Stimulated activated CD4-positive, alpha-beta T cell treated with anti-CD3 and anti-CD28 coated beads, Interleukin-1b, Interleukin-23, amount 100 ng/mL, for 1 hour (primary cell): ENCODE measurements at regions not wholly inside any gene's neighbourhood (a gene's known extent, or its start where the extent isn't known, plus 50 kb on each side); places are given as distances from the start of the nearest gene placed in this dataset.

ENCODE experiments used
- DNase-seq, 2 donors: peaks; one replicate each; pipeline ENCODE4 v3.0.0-alpha.2; 2020; ENCODE audit warnings: low read depth in 2 of 2

DNA sequence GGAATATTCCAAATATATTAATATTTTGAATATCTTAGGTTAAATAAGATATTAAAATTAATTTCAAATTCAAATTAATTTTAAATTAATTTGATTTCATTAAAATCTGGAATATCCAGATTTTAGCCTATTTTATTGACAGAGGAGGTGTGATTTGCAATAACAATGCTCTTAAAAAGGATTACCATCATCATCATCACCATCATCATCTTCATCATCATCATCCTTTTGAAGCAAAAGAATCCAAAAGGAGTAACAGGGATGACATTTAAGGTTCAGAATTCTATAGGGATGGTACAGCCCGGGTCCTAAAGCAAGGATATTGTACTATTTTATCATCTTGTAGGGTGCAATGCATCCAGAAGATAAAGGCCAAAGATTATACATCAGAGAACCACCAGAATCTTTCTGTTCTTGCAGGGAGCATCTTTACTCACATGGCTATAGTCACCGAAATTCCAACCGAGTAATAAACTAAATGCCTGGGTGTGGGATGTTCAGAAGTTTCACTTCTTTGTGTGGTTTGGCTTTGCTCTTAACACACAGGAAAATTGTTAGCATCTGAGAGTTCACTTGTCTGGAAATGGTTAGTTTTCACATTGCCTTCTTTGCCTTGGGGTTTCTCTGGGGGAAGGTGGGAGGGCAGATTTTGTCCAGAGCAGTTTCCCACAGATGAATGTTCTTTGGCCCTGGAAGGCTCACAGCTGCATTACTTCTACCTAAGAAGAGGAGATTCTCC is 99.1 kb upstream of the ITGA6 start:
- no peak for DNase-seq

DNA sequence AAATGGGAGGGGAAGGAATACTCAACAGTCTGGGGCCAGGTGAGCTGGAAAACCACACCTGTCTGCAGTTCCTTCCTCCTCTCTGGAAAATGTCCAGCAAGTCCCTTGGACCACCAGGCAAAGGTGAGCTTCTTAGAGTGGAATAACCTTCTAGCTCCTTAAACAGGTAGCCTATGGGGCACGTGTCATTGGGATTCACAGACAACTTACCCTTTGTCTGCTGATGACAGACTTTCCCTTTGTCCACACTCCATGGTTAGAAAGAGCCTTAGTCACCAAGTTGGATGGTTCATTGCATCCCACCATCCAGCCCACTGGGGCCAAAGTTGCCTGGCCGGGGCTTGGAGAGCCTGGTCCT is 98.0 kb upstream of the ITGA6 start:
- DNase-seq = no peak

DNA sequence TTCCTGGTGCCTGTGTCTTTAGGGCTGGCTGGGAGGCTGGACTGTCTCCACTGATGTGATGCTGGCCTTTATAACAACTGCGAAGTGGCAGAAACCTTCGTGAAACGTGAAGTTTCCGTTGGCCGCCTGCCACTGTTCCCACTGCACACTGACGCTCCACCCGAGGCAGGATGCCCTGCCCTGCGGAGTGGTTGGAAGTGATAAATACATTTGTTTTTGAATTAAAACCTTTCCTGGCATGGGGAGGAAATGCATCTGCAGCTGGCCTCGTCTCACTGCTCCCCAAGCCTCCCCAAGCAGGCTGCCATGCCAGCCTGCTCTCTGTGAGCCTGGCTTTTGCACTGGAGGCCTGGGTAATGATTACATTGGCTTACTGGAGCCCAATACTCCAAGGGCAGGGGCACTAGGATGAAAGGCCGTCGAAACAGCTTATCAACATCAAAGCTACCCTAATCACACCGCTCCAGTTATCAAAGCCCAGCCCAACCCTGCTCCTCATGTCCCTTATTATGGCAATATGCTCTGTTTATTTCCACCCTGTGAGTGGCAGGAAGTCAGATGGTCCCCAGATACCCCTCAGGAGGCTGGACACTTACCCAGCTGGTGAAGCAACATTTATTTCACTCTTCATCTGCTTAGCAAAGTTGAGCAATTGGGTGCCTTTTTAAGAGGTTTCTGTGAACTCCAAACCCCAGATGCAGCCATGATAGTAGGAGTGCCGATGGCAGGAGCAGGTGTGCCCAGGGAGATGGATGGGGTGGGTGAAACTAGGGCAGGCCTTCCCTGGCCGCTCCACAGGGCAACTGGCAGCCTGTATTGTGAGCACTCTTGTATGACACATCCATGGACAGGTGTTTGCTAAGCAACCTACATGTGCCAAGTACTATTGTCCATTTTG is 97.4 kb upstream of the ITGA6 start:
- DNase-seq = no peak

DNA sequence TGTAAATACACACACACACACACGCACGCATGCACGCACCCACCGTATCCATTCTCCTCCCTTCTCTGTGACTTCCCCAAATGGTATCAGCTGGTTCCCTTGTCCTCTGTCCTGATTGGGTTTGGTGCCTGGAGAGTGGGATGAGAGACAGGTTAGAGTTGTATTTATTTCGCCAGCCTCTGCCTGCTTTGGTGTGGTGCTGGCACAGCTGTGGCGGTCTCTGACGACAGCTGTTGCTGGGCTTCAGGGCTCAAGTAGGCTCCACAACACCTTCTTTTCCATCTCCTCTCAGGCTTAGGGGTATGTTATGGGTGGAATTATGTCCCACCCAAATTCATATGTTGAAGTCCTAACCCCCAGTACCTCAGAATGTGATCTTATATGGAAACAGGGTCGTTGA is 94.9 kb upstream of the ITGA6 start:
- DNase-seq = no peak

DNA sequence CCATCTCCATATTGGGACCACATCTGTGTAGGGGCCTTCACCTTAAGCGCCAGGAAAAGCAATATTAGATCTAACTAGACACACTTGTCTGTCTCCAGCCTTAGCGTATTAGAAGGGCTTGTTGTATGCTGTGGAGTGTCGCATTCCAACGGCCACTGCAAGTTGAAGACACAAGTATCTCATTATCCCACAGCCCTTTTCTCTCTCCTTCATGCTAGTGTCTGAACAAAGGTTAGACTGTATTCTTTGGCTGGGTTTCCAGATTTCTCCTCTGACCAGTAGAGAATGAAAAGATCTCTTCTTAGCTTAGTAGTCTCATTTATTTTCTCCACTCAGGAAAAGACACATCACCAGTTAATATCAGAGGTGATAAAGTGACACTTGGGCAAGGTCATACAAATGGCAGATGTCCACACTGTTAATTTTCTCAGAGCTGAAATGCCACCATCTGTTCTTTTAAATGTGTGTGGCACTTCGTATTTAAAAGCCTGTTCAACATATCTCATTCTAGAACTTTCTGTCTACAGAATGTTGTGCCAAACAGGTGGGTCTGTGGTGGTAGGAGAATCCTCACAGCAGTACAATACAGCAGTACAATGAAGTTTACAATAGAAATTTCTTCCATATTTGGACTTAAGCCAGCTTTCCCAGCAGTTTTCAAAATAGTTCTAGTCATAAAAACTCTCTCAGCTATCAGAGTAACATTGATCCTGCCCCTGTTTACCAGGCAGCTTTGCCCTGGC is 94.0 kb upstream of the ITGA6 start:
- no peak for DNase-seq

DNA sequence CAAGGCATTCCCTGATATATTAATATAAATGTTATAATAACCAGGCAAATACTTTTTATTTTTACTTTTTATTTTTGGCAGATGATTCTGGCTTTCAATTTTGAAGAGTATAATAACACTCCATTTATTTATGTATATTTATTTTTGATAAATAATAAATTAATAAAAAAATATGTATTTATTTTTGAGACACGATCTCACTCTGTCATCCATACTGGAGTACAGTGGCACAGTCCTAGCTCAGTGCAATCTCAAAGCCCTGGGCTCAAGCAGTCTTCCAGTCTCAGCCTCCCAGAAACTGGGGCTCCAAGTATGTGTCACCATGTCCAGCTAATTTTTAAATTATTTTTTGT is 93.4 kb upstream of the ITGA6 start:
- no peak for DNase-seq

DNA sequence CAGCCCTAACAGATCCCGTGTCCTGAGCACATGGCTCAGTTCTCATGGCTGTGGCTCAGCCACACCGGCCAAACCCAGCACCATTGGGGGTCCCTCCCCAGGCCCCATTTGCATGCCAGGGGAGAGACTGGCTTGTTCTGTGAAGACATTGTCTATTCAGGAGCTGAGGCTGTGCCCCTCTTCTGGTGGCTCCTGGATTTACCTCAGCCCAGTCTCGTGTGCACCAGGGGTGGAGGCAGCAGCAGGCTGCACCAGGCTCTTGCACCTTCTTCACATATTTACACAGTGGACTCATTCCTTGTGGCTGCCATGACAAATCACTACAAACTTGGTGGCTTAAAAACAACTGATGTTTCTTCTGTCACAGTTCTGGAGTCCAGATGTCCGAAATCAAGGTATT is 92.4 kb upstream of the ITGA6 start:
- DNase-seq = no peak

DNA sequence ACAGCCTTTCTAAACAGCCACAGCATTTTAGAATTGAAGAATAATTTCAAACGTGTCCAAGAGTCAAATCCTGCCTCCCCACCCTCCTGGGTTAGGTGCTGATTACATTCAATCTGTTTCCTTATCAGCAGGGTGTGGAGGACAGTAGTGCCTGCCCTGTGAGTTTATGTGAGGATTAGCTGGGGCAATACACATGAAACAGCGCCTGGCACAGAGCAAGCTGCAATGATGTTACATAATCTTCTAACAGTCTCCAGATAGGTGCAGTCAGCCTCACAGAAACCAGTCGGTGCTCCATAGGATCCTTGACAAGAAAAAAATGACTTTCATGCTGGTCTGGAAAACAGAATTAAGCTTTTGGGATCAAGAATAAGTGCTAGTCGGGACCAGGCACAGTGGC is 91.7 kb upstream of the ITGA6 start:
- no peak for DNase-seq

DNA sequence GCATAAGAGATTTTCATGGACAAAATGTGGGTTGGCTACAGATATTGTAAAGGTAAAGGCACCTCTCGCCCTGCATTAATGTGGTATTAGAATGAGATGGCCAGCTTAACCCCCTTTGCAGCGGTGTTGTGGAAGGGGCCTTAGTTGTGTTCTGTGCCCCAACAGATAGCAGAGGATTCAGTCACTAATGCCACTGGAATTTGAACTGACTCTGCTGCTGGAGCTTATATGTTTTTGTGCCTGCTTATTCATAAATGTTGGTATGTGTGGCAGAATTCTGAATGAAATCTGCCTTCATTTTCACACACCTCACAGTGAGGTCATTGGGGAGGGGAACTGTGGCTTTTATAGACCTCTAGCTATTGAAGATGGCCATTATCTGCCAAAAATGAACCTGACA is 90.7 kb upstream of the ITGA6 start:
- DNase-seq = no peak

DNA sequence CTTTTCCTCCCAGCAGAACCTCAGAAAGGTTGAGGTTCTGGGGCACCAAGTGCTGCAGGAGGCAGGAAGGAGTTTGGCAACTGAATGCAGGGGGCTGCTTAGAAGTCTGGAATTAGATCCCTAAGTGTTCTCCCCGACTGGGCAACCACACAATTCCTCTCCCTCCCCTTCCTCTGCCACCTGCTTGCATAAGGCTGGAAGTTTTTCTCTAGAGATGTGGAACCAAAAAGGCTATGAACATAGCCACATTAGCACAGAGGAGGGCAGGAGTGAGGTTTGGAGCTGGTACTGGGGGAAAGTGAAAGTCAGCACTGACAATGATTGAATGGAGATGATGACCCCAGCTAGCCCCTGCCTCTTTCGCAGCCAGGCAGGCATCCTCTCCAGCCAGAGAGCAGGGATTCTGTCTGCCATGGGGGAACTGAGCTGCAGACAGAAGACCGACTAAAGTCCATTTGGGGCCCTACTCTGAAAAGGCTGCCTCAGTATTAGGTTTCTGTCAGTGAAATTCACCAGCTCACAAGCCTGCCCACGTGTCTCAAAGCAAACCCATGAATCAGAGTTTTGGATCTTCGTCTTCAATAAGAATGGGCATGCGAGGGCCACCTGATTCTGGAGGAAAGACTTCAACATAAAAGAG is 87.9 kb upstream of the ITGA6 start:
- DNase-seq = no peak

DNA sequence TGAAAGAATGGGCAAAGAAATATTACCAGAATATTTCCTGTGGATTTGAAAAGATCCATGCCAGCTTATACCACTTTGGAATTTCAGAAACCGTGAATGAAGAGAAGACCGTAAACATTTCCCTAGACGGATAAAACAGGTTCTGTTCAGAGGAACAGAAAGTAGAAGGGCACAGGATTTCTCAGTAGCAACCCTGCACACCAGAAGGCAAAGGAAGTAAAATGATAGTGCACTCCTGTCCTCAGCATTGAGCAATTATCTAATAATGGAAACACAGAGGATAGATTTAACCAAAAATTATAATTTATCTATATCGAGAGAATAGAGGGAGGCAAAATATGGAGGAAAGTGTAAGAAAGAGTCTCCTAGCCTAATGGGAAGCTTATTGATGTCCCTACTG is 87.0 kb upstream of the ITGA6 start:
- DNase-seq = no peak

DNA sequence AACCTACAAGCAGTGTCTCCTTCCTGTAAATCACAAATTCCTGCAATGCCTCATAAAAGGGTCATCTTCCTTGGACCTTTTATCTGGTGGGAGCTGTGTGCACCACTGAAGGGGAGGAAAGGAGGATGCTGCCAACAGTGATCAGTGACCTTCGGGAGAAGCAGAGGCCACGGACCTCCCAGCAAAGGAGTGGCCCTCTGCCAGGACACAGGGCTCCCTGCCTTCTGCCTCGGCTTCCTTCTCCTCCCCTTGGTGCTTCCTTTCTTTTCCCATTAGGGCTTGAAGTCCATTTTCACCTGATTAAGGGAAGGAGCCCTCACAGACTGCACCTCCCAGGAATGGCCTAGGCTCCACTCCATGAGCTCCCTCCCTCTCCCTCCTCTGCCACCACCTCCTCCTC is 85.3 kb upstream of the ITGA6 start:
- DNase-seq = no peak

DNA sequence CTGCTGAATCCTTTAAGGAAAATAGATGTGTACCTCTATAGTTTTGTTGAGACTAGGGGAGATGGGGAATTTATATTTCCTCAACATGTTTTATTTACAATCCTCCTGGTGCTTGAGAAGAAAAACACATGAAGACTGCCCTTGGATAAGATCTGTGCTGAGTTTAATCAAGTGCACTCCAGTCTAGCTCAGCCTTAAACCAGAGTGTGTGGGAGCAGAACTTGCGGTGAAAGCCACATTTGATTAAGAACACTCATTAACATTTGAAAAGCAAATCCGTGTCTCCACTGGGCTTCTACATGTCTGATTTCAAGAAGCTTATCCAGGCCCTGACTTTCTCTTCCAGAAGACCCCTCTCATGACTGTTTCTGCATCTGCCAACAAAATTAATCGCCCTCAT is 84.8 kb upstream of the ITGA6 start:
- no peak for DNase-seq

DNA sequence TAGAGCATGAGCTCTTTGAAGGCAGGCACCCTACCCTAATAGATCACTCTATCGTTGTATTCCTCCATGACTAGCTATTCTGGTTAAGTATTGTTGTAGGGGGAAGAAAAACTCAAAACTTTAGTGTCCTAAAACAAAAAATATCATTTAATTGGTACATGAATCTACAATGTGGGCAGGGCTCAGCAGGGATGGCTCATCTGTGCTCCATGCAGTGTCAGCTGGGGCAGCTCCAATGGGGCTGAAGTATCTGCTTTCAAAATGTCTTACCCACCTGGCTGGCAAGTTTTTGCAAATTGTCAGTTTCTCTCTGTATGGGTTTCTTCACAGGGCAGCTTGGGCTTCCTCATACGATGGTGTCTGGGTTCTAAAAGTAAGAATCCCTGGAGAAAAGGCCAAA is 83.2 kb upstream of the ITGA6 start:
- no peak for DNase-seq

DNA sequence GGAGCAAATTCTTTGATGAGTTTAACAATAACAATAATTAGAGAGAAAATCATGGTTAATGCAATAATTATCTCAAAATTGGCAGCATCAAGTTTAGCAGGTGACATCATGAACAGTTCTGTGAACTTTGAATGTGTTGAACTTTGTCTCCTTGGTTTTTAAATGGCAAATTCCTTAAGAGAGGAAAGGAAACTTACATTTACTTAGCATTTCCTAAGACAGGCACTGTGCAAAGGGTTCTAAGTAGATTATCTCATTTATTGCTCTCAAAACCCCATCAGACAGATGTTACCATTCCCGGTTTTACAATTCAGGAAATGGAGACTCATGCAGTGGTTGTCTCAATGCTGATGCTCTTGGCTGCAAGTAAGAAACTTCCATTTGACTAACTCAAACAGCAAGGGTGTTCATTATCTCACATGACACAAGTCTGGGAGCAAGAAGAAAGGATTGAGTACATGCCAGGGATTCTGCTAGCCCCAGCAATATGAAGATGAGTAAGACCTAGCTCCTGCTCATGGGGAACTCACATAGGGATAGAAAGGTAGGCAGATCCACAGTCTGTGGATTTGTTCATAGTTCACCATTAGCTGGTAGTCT is 81.3 kb upstream of the ITGA6 start:
- no peak for DNase-seq

DNA sequence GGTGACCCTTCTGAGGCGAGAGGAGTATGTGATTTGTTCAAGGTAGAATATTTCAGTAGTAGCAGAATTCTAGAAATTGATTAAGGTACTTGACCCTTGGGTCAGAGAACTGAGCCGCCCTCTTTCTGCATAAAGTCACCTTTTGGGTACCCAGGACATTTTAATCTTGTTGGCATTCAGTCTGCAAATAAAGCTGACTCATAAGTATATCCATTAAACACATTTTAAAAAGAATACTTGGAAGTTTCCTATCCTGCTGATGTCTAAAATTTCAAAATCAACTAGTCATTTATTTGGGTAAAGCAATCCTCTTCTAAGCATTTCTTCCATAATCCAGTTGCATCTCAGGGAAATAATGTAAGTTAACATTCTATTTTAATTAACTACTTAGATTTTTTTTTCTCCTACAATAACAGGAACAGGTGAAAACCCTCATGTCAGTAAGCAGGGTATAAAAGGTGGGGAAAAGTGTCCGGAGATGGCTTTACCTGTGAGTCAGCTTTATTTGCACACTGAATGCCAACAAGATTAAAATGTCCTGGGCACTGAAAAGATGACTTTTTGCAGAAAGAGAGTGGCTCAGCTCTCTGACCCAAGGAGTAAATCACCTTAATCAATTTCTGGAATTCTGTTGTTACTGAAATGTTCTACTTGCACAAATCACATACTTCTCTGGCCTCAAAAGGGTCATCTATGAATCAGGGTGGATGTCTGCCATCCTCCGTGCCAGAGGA is 78.7 kb upstream of the ITGA6 start:
- no peak for DNase-seq

DNA sequence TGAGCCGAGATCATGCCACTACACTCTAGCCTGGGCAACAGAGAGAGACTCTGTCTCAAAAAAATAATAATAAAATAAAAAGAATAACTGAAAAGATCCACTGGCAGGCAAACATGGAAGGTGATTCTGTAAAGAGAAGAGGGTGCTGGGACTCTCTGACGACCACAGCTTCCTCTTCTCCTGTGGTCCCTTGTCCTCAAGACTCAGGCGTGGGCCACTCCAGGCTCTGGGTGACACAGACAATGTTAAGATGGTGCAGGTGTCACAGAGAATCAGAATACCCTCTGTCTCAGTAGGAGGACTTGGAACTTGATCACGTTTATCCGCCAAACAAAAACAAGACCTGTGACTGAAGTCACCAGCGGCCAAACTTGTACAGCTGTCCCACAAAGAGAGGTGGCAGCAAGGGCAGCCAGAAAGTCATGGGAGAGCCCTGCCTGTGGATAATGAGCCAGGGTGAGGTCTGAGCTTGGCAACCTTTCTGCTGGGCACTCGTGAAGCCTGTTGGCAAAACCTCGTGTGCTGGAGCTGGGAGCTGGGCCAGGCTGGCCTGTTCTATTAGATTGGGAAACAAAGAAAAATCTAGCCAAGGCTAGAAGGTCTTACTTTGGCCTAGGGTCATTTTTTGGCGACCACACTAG is 76.4 kb upstream of the ITGA6 start:
- DNase-seq = no peak

DNA sequence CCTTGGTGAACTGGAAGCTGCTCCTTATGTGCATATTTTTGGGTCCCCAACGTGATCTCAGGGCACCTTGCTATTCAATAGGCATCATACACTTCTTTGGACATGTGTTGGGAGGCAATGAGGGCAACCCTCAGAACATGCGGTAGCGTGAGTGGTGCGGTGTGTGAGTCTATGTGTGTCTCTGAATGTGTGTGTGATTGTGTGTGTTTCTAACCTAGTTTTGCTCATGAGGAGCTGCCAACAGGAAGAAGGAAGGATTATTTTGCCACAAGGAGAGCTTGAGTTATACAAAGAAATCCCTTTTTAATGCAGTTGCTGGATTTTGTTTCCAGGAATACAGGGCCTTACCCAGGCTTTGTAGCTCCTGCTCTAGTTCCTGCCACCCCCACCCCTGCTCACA is 75.8 kb upstream of the ITGA6 start:
- DNase-seq = no peak

DNA sequence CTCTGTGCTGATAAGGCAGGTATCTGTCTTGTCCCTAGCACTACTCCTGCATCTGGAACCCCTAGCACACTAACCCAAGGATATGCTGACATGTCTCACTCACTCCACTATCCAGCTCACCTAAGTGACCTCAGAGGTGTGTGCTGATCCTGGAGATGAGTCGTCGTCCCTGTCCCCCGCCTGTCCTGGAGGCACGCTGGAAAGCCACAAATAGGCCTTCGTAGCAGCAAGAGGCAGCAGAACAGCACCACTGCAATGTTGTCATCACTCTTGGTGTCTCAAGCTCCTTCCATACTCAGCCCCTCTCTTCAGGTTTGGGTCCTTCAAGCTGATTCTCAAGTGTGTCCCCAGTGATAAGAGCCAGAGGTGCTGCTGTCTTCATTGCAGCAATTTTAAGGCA is 73.0 kb upstream of the ITGA6 start:
- no peak for DNase-seq

DNA sequence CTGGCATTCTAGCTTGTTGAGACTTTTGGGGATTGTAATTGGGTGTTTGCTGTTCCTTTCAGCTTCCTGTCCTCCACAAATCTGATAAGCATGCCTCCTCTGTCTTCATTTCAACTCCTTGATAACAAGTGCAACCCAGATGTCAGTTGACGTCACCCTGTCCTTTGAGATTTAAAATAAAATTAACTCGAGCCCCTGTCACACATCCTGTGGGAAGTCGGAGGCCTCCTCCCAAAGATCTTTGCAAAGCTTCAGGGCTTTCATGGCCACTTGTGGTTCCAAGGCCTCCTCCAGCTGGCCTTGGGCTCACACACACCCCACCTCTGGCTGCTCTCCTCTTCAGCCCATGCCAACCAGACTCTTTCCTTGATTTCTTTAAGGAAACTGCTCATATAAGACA is 69.9 kb upstream of the ITGA6 start:
- DNase-seq = no peak
